ENCODE measurements at regions not wholly inside any gene's neighbourhood (a gene's known extent, or its start where the extent isn't known, plus 50 kb on each side); places are given as distances from the start of the nearest gene placed in this dataset.

DNA sequence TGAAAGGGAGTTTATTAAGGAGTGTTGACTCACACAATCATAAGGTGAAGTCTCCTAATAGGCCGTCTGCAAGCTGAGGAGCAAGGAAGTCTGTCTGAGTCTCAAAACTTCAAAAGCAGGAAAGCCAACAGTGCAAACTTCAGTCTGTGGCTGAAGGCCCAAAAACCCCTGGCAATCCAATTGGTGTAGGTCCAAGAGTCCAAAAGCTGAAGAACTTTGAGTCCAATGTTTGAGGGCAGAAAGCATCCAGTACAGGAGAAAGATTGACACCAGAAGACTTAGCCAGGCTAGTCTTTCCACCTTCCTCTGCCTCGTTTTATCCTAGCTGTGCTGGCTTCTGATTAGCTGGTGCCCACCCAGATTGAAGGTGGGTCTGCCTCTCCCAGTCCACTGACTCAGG is 535.2 kb downstream of the ARAP2 start:
- no peak for DNase-seq (ENCODE audit: low read depth)
- TF ChIP-seq, protein P1, sequence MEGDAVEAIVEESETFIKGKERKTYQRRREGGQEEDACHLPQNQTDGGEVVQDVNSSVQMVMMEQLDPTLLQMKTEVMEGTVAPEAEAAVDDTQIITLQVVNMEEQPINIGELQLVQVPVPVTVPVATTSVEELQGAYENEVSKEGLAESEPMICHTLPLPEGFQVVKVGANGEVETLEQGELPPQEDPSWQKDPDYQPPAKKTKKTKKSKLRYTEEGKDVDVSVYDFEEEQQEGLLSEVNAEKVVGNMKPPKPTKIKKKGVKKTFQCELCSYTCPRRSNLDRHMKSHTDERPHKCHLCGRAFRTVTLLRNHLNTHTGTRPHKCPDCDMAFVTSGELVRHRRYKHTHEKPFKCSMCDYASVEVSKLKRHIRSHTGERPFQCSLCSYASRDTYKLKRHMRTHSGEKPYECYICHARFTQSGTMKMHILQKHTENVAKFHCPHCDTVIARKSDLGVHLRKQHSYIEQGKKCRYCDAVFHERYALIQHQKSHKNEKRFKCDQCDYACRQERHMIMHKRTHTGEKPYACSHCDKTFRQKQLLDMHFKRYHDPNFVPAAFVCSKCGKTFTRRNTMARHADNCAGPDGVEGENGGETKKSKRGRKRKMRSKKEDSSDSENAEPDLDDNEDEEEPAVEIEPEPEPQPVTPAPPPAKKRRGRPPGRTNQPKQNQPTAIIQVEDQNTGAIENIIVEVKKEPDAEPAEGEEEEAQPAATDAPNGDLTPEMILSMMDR (IDR thresholded peaks at IDR 0.05; ENCODE audit: insufficient read depth, low read depth, low read length), result no peak
- H3K4me3 ChIP-seq (ENCODE audit: low read depth, low read length), result no peak overlapping the region

- DNase-seq (ENCODE audit: low read depth), result no peak
- TF ChIP-seq, protein P1 (IDR thresholded peaks at IDR 0.05; ENCODE audit: insufficient read depth, low read depth, low read length), result no peak
- H3K4me3 ChIP-seq (ENCODE audit: low read depth, low read length), result no peak overlapping the region
These were observed 534.0 kb downstream of the ARAP2 start for GRCh38 chr4:35710343-35710742.

GRCh38 chr4:35711127-35711526 is 533.2 kb downstream of the ARAP2 start:
- no peak for DNase-seq (ENCODE audit: low read depth)
- TF ChIP-seq, protein P1 (IDR thresholded peaks at IDR 0.05; ENCODE audit: insufficient read depth, low read depth, low read length), result no peak
- no peak overlapping the region for H3K4me3 ChIP-seq (ENCODE audit: low read depth, low read length)

DNA sequence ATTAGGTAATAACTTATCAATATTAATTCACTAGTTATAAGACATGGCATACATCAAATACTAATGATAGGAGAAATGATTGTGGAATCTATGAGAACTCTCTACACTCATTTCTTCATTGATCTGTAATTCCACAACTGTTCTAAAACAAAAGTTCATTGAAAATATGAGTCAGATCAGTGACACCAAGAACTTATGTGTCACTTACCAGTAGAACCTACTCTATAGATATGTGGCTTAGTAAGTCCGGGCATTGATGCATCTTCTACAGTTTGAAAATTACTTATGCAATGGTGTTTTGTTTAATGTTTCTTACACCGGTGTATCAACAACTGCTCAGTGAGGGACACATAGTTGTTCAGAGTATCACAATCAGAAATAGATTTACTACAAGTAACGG is 520.3 kb downstream of the ARAP2 start:
- H3K4me3 ChIP-seq (ENCODE audit: low read depth, low read length), result no peak overlapping the region
- TF ChIP-seq, protein P1 (IDR thresholded peaks at IDR 0.05; ENCODE audit: insufficient read depth, low read depth, low read length), result no peak
- DNase-seq (ENCODE audit: low read depth), result no peak

DNA sequence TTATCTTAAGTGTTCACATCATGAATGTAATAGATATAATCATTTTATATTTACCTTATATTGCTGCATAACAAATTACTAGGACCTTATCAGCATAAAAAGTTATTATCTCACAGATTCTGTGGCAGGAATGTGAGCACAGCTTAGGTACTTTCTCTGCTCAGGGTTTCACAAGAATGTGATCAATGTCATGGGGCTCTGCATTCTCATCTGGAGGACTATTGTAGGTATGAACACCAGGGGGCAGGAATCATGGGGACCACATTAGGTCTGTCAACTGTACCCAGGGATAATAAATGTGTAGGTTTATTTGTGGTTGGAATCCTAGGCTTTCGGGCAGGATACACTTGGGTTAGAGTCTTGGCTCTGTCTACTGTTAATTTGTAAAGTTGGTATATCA is 519.2 kb downstream of the ARAP2 start:
- DNase-seq (ENCODE audit: low read depth), result no peak
- H3K4me3 ChIP-seq (ENCODE audit: low read depth, low read length), result no peak overlapping the region
- TF ChIP-seq, protein P1 (IDR thresholded peaks at IDR 0.05; ENCODE audit: insufficient read depth, low read depth, low read length), result no peak

GRCh38 chr4:35730414-35730813 is 513.9 kb downstream of the ARAP2 start:
- TF ChIP-seq, protein P1 (IDR thresholded peaks at IDR 0.05; ENCODE audit: insufficient read depth, low read depth, low read length), result no peak
- DNase-seq (ENCODE audit: low read depth), result no peak
- no peak overlapping the region for H3K4me3 ChIP-seq (ENCODE audit: low read depth, low read length)

DNA sequence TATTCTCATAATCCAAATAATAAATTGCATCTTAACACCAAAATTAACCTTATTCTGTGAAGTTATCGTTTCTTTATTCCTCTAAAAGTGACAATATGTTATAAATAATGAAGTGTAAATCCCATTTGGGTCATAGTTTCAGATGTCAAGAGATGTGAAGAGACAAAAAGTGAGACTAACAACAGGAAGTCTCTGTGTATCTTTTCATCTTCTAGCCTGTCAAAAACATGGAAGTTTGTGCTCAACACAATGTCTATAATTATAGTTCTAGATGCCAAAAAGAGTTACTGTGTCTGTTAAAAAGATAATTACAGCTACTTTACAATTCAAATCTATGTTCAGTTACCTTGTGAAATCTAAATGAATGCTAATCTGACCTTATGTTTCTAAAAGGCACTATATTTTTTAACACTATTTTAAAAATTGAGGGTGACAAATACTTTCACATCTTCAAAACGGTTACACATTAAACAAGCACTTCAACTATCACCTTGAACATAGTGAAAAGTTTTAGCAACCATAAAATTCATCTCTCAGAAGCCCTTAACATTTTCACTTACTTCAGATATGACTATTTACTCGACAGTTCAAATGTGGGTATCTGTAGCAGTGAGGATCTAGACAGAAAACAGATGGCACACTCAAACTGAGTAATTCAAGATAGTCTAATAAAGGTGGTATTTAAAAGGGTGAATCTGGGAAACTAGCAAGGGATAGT is 509.8 kb downstream of the ARAP2 start:
- no peak for DNase-seq (ENCODE audit: low read depth)
- TF ChIP-seq, protein P1 (IDR thresholded peaks at IDR 0.05; ENCODE audit: insufficient read depth, low read depth, low read length), result no peak
- no peak overlapping the region for H3K4me3 ChIP-seq (ENCODE audit: low read depth, low read length)
